Brain microvascular endothelial cell (primary cell): ENCODE measurements at regions not wholly inside any gene's neighbourhood (a gene's known extent, or its start where the extent isn't known, plus 50 kb on each side); places are given as distances from the start of the nearest gene placed in this dataset.
A peak's percentile ranks its signal among the peaks of the same experiment; 100 is the strongest.

ENCODE experiments used
- DNase-seq: peaks from one replicate; pipeline ENCODE4 v3.0.0-alpha.2; 2020
- H3K27ac ChIP-seq: fragments of 250-450 bp; sonication (Bioruptor Pico); 2 replicates; pipeline ENCODE4 v1.5.1; 2020; ENCODE audit warnings: mild to moderate bottlenecking, moderate library complexity
- H3K27me3 ChIP-seq: fragments of 250-450 bp; sonication (Bioruptor Pico); replicated peaks from 2 replicates; pipeline ENCODE4 v1.5.1; 2020; ENCODE audit warnings: mild to moderate bottlenecking
- H3K36me3 ChIP-seq: fragments of 250-450 bp; sonication (Bioruptor Pico); replicated peaks from 2 replicates; pipeline ENCODE4 v1.5.1; 2020; ENCODE audit warnings: mild to moderate bottlenecking
- H3K4me3 ChIP-seq: 2 replicates; pipeline ENCODE4 v1.5.1; 2011; ENCODE audit warnings: low read depth, mild to moderate bottlenecking, control low read depth, low read length, moderate library complexity
- CTCF ChIP-seq: IDR thresholded peaks from 2 replicates; pipeline ENCODE4 v1.5.1; 2011; ENCODE audit warnings: low read depth, mild to moderate bottlenecking, moderate library complexity, low read length, control low read depth, inconsistent platforms; ENCODE audit errors: missing control alignments
- in situ Hi-C: cut with HindIII; loops from 2 replicates; pipeline ENCODE4 v1.10.0; 2017; ENCODE audit warnings: low sequenced_read_pairs, low pct_ligation_motif_present

- no peak overlapping the region for H3K4me3 ChIP-seq
- no peak for DNase-seq
- no peaks in the 10 kb centered on the region for H3K36me3 ChIP-seq
- TF ChIP-seq CTCF = no peak
- no peak overlapping the region for H3K27ac ChIP-seq
- in situ Hi-C loops = no loop called here
- H3K27me3 ChIP-seq = no peaks in the 10 kb centered on the region
Observed at GRCh38 chr1:192735298-192735915, 73.4 kb upstream of the RGS2 start.

- Histone ChIP-seq H3K4me3 (no peak overlapping the region), H3K36me3 (no peaks in the 10 kb centered on the region), H3K27me3 (no peaks in the 10 kb centered on the region), H3K27ac (no peak overlapping the region)
- in situ Hi-C loops = no loop called here
- DNase-seq = no peak
- TF ChIP-seq CTCF = no peak
Observed at GRCh38 chr1:192737306-192737705, 71.5 kb upstream of the RGS2 start.

GRCh38 chr1:192739476-192740184 lies 69.2 kb upstream of the RGS2 start:
- no peak for TF ChIP-seq CTCF
- in situ Hi-C loops = no loop called here
- Histone ChIP-seq H3K36me3 (no peaks in the 10 kb centered on the region), H3K27ac (no peak overlapping the region), H3K4me3 (no peak overlapping the region), H3K27me3 (no peaks in the 10 kb centered on the region)
- no peak for DNase-seq

GRCh38 chr1:192740214-192740613 lies 68.6 kb upstream of the RGS2 start:
- H3K27me3 ChIP-seq = no peaks in the 10 kb centered on the region
- no peaks in the 10 kb centered on the region for H3K36me3 ChIP-seq
- no peak overlapping the region for H3K4me3 ChIP-seq
- DNase-seq = no peak
- TF ChIP-seq CTCF = no peak
- in situ Hi-C loops = no loop called here
- no peak overlapping the region for H3K27ac ChIP-seq

GRCh38 chr1:192741095-192741494 lies 67.7 kb upstream of the RGS2 start:
- H3K27me3 ChIP-seq = no peaks in the 10 kb centered on the region
- H3K27ac ChIP-seq = no peak overlapping the region
- in situ Hi-C loops = no loop called here
- no peak overlapping the region for H3K4me3 ChIP-seq
- H3K36me3 ChIP-seq = no peaks in the 10 kb centered on the region
- no peak for TF ChIP-seq CTCF
- no peak for DNase-seq

GRCh38 chr1:192747301-192747700 lies 61.5 kb upstream of the RGS2 start:
- no peaks in the 10 kb centered on the region for H3K36me3 ChIP-seq
- no peak overlapping the region for H3K27ac ChIP-seq
- TF ChIP-seq CTCF = no peak
- in situ Hi-C loops = no loop called here
- H3K4me3 ChIP-seq = no peak overlapping the region
- no peaks in the 10 kb centered on the region for H3K27me3 ChIP-seq
- peak; percentile 24 for DNase-seq
